K562 (cell line): ENCODE measurements at regions not wholly inside any gene's neighbourhood (a gene's known extent, or its start where the extent isn't known, plus 50 kb on each side); places are given as distances from the start of the nearest gene placed in this dataset.

Source experiments
- ATAC-seq: fragments of 200-7000 bp; cut with Tn5 transposase; 3 replicates; pipeline ENCODE4 v1.9.1; 2020; ENCODE audit warnings: moderate library complexity
- BruUV-seq: library from RNA; stranded (reverse); fragments of 400-500 nt; replicated peaks from 2 replicates; lab custom pipeline; 2021; lab: Mats Ljungman, UMichigan
- CTCF ChIA-PET: fragments of 300-600 bp; formaldehyde crosslinking; extraction: SDS; loops from one replicate; lab custom pipeline; 2021; ENCODE audit warnings: low intra/inter-chr PET ratio; lab: Yijun Ruan, JAX
- POLR2A ChIA-PET: fragments of 300-600, 350-650 bp; sonication (Branson Sonifier 250); formaldehyde crosslinking; extraction: SDS; loops from one replicate; lab custom pipeline; 2021; ENCODE audit warnings: antibody characterized with exemption, inconsistent platforms; lab: Yijun Ruan, JAX
- DNase-seq, 4 experiments: peaks; one replicate each; pipeline versions ENCODE4 v3.0.0 to v3.0.0-alpha.2; 2011 to 2018; ENCODE audit warnings: low spot score in 3 of 4, mixed read lengths in 3 of 4; ENCODE audit errors: extremely low read depth in 1 of 4
- FAIRE-seq: peaks from 2 replicates; lab custom pipeline; 2011; peaks lifted over from hg19 to GRCh38; lab: Jason Lieb, UNC
- H2AFZ ChIP-seq: 2 replicates; pipeline ENCODE4 v1.6.0; 2011; ENCODE audit warnings: low read depth, low read length, control low read depth, inconsistent platforms
- H3K27ac ChIP-seq: fragments of 200-600 bp; 3 replicates; pipeline ENCODE4 v1.8.0; 2011; ENCODE audit warnings: low read depth, mild to moderate bottlenecking, control low read depth, inconsistent platforms, low read length, moderate library complexity, mixed read lengths; ENCODE audit errors: extremely low read depth
- H3K27me3 ChIP-seq, 2 experiments: fragments of 300-600 bp in 1 of 2; 2 replicates in 1 of 2; 3 replicates in 1 of 2; pipeline versions ENCODE4 v1.6.0 to v1.8.0; 2011; ENCODE audit warnings: inconsistent platforms in 2 of 2, low read length in 2 of 2, mild to moderate bottlenecking in 1 of 2, mixed read lengths in 1 of 2, moderate library complexity in 1 of 2; ENCODE audit not compliant: control insufficient read depth in 2 of 2, insufficient read depth in 2 of 2
- H3K36me3 ChIP-seq: fragments of 300-600 bp; 3 replicates; pipeline ENCODE4 v1.8.0; 2011; ENCODE audit warnings: mild to moderate bottlenecking, low read length, inconsistent platforms; ENCODE audit not compliant: control insufficient read depth, insufficient read depth
- H3K4me1 ChIP-seq, 2 experiments: fragments of 200-600 bp in 1 of 2; replicated peaks in 1 of 2; 2 replicates in 1 of 2; 3 replicates in 1 of 2; pipeline versions ENCODE4 v1.5.1 to v1.8.0; 2011; ENCODE audit warnings: inconsistent platforms in 2 of 2, low read length in 2 of 2, mild to moderate bottlenecking in 1 of 2, mixed read lengths in 1 of 2, moderate library complexity in 1 of 2; ENCODE audit not compliant: control insufficient read depth in 2 of 2, insufficient read depth in 2 of 2
- H3K4me2 ChIP-seq: 2 replicates; pipeline ENCODE4 v1.6.1; 2011; ENCODE audit warnings: low read length, control low read depth, inconsistent platforms, mixed read lengths; ENCODE audit not compliant: insufficient read depth
- H3K4me3 ChIP-seq: fragments of 200-600 bp; sonication (generic), shearing (Covaris generic); 2 replicates; pipeline ENCODE4 v1.5.1; 2016; ENCODE audit warnings: control low read depth, inconsistent platforms
- H3K79me2 ChIP-seq: fragments of 200-600 bp; 3 replicates; pipeline ENCODE4 v1.8.0; 2011; ENCODE audit warnings: low read length, inconsistent platforms; ENCODE audit not compliant: control insufficient read depth, insufficient read depth
- H3K9ac ChIP-seq, 2 experiments: 2 replicates each; pipeline versions ENCODE4 v1.6.0 to v1.6.1; 2011; ENCODE audit warnings: low read depth in 2 of 2, low read length in 2 of 2, control low read depth in 1 of 2, inconsistent platforms in 1 of 2, mild to moderate bottlenecking in 1 of 2, mixed read lengths in 1 of 2; ENCODE audit not compliant: insufficient read depth in 1 of 2
- H3K9me1 ChIP-seq: one replicate; pipeline ENCODE4 v1.6.0; 2011; ENCODE audit warnings: inconsistent platforms, mild to moderate bottlenecking, low read length, moderate library complexity; ENCODE audit not compliant: control insufficient read depth, insufficient read depth
- H3K9me3 ChIP-seq: replicated peaks from 2 replicates; pipeline ENCODE4 v1.5.1; 2011; ENCODE audit warnings: low read depth, low read length, inconsistent platforms; ENCODE audit not compliant: control insufficient read depth, insufficient read depth
- H4K20me1 ChIP-seq: replicated peaks from 2 replicates; pipeline ENCODE4 v1.6.1; 2011; ENCODE audit warnings: low read length, inconsistent platforms, mixed read lengths; ENCODE audit not compliant: control insufficient read depth, insufficient read depth
- C11orf30 ChIP-seq: fragments of 450-650 bp; IDR thresholded peaks from 2 replicates; pipeline ENCODE4 v1.6.1; 2016; ENCODE audit warnings: low read depth, mild to moderate bottlenecking
- CBX1 ChIP-seq: sonication (generic); IDR thresholded peaks from 2 replicates; pipeline ENCODE4 v1.6.1; 2016; ENCODE audit warnings: antibody characterized with exemption, low read depth, mild to moderate bottlenecking
- HDAC2 ChIP-seq: fragments of 450-650 bp; IDR thresholded peaks from 2 replicates; pipeline ENCODE4 v1.6.1; 2016; ENCODE audit warnings: mild to moderate bottlenecking
- PTBP1 ChIP-seq: fragments of 200-400 bp; formaldehyde crosslinking; IDR thresholded peaks from 2 replicates; pipeline ENCODE4 v1.6.1; 2017; ENCODE audit warnings: low read depth, low read length
- RFX5 ChIP-seq: IDR thresholded peaks from 2 replicates; pipeline ENCODE4 v1.6.1; 2011; ENCODE audit warnings: low read depth, mild to moderate bottlenecking, improper control_type of control experiment, low read length
- TSC22D4 ChIP-seq: fragments of 450-650 bp; IDR thresholded peaks from 2 replicates; pipeline ENCODE4 v1.6.1; 2016; ENCODE audit warnings: missing genetic modification characterization, missing biosample characterization, control low read depth
- WGBS: fragments of 100-300 bp; shearing (Covaris generic); methylation state at CpG from one replicate; pipeline ENCODE4 v1.1.6; 2016; ENCODE audit warnings: low coverage, mixed read lengths; ENCODE audit not compliant: insufficient coverage; ENCODE audit errors: missing lambda C conversion rate; 5-methylcytosine and 5-hydroxymethylcytosine counted together
- in situ Hi-C: fragments of 300-500 bp; cut with MboI; formaldehyde crosslinking; loops from 4 replicates; pipeline ENCODE4 v1.15.0; 2018; ENCODE audit warnings: inconsistent platforms, mixed read lengths
- intact Hi-C: fragments of 100-400 bp; cut with micrococcal nuclease; formaldehyde crosslinking; loops from 2 replicates; pipeline ENCODE4 v1.14.2; 2022
- TF ChIP-seq, protein P1 (sequence below): fragments of 250-450 bp; sonication (Bioruptor Pico); IDR thresholded peaks from 2 replicates; pipeline ENCODE4 v1.5.0; 2020; ENCODE audit warnings: mild to moderate bottlenecking, borderline replicate concordance
- TF ChIP-seq, protein P2 (sequence below): conservative IDR thresholded peaks from 2 replicates; pipeline ENCODE4 v1.6.1; 2011; ENCODE audit warnings: low read depth, mild to moderate bottlenecking, low read length; ENCODE audit not compliant: control insufficient read depth
- TF ChIP-seq, protein P3 (sequence below): sonication (generic); formaldehyde crosslinking; IDR thresholded peaks from 2 replicates; pipeline ENCODE4 v1.5.0; 2020; ENCODE audit warnings: missing genetic modification reagents
- TF ChIP-seq, protein P4 (sequence below): sonication (generic); formaldehyde crosslinking; IDR thresholded peaks from 2 replicates; pipeline ENCODE4 v1.8.1; 2023; ENCODE audit warnings: missing genetic modification reagents, mild to moderate bottlenecking, borderline replicate concordance
- TF ChIP-seq, protein P5 (sequence below): fragments of 250-450 bp; sonication (Bioruptor Pico); IDR thresholded peaks from 2 replicates; pipeline ENCODE4 v1.4.0; 2020; ENCODE audit warnings: mild to moderate bottlenecking

DNA sequence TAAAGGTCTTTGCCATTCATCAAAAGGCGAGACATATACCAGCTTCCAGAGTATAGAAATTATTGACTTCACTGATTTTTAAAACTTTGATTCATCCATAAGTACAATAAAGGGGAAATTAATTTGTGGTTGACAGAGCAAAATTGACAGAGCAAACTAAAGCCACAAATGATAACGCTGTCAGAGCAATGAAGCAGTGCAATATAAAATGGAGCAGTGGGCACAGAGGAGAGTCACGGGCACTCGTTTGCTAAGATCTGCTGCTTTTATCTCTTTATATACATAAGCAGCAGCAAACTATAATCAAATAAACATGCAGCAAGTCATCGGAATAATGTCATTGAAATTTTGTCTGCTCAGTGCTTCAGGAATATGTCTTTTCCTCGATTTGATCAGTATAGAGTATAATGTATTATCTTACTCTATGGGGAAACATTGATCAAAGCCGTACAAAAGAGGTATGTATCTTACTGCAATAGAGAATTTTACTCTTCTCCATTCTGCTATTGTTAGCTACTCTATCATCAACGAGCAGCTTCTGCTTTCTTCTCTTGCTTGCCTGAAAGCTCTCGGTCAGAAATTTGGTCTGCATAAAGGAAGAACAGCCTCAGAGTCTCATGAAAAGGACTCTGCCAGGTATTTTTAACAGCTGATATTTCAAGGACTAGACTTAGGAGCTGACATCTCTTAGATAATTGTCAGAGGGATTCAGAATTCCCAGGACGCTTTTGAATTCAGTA, 546.0 kb upstream of the ARID1B start:
- Histone ChIP-seq H3K79me2 (no peaks in the 10 kb centered on the region), H3K36me3 (no peaks in the 10 kb centered on the region), H2AFZ (no peak overlapping the region), H4K20me1 (no peaks in the 10 kb centered on the region), H3K27ac (no peak overlapping the region), H3K27me3 (no peaks in the 10 kb centered on the region), H3K9me1 (no peaks in the 10 kb centered on the region), H3K9ac (no peak overlapping the region), H3K4me1 (no peaks in the 10 kb centered on the region), H3K4me2 (no peak overlapping the region), H3K9me3 (no peaks in the 10 kb centered on the region), H3K4me3 (no peak overlapping the region)
- POLR2A ChIA-PET: no interaction called here
- DNase-seq: no peak
- CTCF ChIA-PET: no interaction called here
- no TSS peak for BruUV-seq
- no peak for ATAC-seq
- in situ Hi-C loops (no loop called here), intact Hi-C loops (no loop called here)
- 2% methylated on average over 10 of the region's 10 CpGs for WGBS
- FAIRE-seq: no peak
- TF ChIP-seq HDAC2 (no peak), PTBP1 (no peak), CBX1 (no peak), TSC22D4 (tag) (no peak), C11orf30 (no peak), RFX5 (no peak)
- TF ChIP-seq, protein P1, sequence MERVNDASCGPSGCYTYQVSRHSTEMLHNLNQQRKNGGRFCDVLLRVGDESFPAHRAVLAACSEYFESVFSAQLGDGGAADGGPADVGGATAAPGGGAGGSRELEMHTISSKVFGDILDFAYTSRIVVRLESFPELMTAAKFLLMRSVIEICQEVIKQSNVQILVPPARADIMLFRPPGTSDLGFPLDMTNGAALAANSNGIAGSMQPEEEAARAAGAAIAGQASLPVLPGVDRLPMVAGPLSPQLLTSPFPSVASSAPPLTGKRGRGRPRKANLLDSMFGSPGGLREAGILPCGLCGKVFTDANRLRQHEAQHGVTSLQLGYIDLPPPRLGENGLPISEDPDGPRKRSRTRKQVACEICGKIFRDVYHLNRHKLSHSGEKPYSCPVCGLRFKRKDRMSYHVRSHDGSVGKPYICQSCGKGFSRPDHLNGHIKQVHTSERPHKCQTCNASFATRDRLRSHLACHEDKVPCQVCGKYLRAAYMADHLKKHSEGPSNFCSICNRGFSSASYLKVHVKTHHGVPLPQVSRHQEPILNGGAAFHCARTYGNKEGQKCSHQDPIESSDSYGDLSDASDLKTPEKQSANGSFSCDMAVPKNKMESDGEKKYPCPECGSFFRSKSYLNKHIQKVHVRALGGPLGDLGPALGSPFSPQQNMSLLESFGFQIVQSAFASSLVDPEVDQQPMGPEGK (CRISPR knock-in tag): no peak
- TF ChIP-seq, protein P2, sequence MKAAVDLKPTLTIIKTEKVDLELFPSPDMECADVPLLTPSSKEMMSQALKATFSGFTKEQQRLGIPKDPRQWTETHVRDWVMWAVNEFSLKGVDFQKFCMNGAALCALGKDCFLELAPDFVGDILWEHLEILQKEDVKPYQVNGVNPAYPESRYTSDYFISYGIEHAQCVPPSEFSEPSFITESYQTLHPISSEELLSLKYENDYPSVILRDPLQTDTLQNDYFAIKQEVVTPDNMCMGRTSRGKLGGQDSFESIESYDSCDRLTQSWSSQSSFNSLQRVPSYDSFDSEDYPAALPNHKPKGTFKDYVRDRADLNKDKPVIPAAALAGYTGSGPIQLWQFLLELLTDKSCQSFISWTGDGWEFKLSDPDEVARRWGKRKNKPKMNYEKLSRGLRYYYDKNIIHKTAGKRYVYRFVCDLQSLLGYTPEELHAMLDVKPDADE: no peak
- TF ChIP-seq, protein P3, sequence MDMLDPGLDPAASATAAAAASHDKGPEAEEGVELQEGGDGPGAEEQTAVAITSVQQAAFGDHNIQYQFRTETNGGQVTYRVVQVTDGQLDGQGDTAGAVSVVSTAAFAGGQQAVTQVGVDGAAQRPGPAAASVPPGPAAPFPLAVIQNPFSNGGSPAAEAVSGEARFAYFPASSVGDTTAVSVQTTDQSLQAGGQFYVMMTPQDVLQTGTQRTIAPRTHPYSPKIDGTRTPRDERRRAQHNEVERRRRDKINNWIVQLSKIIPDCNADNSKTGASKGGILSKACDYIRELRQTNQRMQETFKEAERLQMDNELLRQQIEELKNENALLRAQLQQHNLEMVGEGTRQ (CRISPR knock-in tag): no peak
- TF ChIP-seq, protein P4, sequence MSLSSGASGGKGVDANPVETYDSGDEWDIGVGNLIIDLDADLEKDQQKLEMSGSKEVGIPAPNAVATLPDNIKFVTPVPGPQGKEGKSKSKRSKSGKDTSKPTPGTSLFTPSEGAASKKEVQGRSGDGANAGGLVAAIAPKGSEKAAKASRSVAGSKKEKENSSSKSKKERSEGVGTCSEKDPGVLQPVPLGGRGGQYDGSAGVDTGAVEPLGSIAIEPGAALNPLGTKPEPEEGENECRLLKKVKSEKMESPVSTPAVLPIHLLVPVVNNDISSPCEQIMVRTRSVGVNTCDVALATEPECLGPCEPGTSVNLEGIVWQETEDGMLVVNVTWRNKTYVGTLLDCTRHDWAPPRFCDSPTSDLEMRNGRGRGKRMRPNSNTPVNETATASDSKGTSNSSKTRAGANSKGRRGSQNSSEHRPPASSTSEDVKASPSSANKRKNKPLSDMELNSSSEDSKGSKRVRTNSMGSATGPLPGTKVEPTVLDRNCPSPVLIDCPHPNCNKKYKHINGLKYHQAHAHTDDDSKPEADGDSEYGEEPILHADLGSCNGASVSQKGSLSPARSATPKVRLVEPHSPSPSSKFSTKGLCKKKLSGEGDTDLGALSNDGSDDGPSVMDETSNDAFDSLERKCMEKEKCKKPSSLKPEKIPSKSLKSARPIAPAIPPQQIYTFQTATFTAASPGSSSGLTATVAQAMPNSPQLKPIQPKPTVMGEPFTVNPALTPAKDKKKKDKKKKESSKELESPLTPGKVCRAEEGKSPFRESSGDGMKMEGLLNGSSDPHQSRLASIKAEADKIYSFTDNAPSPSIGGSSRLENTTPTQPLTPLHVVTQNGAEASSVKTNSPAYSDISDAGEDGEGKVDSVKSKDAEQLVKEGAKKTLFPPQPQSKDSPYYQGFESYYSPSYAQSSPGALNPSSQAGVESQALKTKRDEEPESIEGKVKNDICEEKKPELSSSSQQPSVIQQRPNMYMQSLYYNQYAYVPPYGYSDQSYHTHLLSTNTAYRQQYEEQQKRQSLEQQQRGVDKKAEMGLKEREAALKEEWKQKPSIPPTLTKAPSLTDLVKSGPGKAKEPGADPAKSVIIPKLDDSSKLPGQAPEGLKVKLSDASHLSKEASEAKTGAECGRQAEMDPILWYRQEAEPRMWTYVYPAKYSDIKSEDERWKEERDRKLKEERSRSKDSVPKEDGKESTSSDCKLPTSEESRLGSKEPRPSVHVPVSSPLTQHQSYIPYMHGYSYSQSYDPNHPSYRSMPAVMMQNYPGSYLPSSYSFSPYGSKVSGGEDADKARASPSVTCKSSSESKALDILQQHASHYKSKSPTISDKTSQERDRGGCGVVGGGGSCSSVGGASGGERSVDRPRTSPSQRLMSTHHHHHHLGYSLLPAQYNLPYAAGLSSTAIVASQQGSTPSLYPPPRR (CRISPR knock-in tag): no peak
- TF ChIP-seq, protein P5, sequence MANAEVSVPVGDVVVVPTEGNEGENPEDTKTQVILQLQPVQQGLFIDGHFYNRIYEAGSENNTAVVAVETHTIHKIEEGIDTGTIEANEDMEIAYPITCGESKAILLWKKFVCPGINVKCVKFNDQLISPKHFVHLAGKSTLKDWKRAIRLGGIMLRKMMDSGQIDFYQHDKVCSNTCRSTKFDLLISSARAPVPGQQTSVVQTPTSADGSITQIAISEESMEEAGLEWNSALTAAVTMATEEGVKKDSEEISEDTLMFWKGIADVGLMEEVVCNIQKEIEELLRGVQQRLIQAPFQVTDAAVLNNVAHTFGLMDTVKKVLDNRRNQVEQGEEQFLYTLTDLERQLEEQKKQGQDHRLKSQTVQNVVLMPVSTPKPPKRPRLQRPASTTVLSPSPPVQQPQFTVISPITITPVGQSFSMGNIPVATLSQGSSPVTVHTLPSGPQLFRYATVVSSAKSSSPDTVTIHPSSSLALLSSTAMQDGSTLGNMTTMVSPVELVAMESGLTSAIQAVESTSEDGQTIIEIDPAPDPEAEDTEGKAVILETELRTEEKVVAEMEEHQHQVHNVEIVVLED (CRISPR knock-in tag): no peak
